Type B pancreatic cell (in vitro differentiated cells): ENCODE measurements at regions not wholly inside any gene's neighbourhood (a gene's known extent, or its start where the extent isn't known, plus 50 kb on each side); places are given as distances from the start of the nearest gene placed in this dataset.

Experiments
- DNase-seq: peaks from one replicate; pipeline ENCODE4 v3.0.0; 2021; ENCODE audit warnings: mixed read lengths; ENCODE audit not compliant: unreplicated experiment; ENCODE audit errors: extremely low spot score
- H3K27ac Mint-ChIP-seq: 2 replicates; pipeline ENCODE4 v1.8.0; 2021; ENCODE audit warnings: mild to moderate bottlenecking, mixed read lengths
- H3K27me3 Mint-ChIP-seq: 2 replicates; pipeline ENCODE4 v1.8.0; 2021; ENCODE audit warnings: mixed read lengths
- H3K36me3 Mint-ChIP-seq: 2 replicates; pipeline ENCODE4 v1.8.0; 2021; ENCODE audit warnings: mixed read lengths
- H3K4me1 Mint-ChIP-seq: one replicate; pipeline ENCODE4 v1.8.0; 2021; ENCODE audit warnings: mixed read lengths; ENCODE audit not compliant: unreplicated experiment
- H3K4me3 Mint-ChIP-seq: 2 replicates; pipeline ENCODE4 v1.8.0; 2021; ENCODE audit warnings: mild to moderate bottlenecking, mixed read lengths
- H3K9me3 Mint-ChIP-seq: 2 replicates; pipeline ENCODE4 v1.8.0; 2021; ENCODE audit warnings: mixed read lengths
- CTCF ChIP-seq: fragments of 200-600 bp; sonication (generic); conservative IDR thresholded peaks from 2 replicates; pipeline ENCODE4 v1.5.0; 2021; ENCODE audit warnings: antibody characterized with exemption, mild to moderate bottlenecking

DNA sequence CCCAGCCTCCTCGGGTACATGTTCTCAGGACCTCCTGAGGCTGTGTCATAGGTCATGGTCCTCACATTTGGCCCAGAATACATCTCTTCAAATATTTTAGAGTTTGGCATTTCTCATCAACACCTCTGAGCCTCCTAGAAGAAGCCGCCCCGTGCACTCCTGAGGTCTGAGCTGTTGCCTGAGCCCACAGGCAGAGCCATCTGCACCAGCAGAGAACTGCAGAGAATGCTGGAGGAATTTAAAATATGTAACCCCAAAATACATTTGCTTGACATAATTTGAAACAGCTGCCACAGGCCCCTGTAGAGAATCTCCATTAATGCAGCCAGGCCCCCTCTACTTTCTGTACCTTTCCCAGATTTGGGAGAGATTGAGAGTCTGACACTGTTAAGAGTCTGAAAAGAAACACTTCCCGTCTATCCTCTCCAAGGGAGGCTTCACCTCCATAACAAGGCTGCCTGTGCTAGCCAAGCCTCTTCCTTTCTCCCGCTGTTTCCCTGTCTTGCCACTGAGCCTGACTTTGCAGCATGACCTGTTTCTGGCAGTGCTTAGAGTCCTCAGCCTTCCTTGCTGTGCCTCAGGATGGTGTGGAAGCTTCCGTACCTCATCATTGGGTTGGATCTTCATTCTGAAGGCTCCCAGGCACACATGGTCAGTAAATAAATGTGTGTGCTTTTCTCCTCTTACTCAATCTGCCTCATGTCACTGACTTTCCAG lies 95.4 kb upstream of the SFSWAP start:
- no peak overlapping the region for H3K27ac Mint-ChIP-seq
- H3K36me3 Mint-ChIP-seq: no peaks in the 10 kb centered on the region
- H3K9me3 Mint-ChIP-seq: no peaks in the 10 kb centered on the region
- DNase-seq: no peak
- no peak overlapping the region for H3K4me3 Mint-ChIP-seq
- H3K27me3 Mint-ChIP-seq: peaks cover 61% of the 10 kb centered on the region
- no peak for TF ChIP-seq CTCF
- H3K4me1 Mint-ChIP-seq: peaks cover 13% of the 10 kb centered on the region

- no peaks in the 10 kb centered on the region for H3K9me3 Mint-ChIP-seq
- TF ChIP-seq CTCF: no peak
- no peak for DNase-seq
- no peak overlapping the region for H3K4me3 Mint-ChIP-seq
- H3K36me3 Mint-ChIP-seq: no peaks in the 10 kb centered on the region
- no peak overlapping the region for H3K27ac Mint-ChIP-seq
- peaks cover 54% of the 10 kb centered on the region for H3K27me3 Mint-ChIP-seq
- peaks cover 13% of the 10 kb centered on the region for H3K4me1 Mint-ChIP-seq
Observed at GRCh38 chr12:131616043-131616700, 94.7 kb upstream of the SFSWAP start.

- peaks cover 13% of the 10 kb centered on the region for H3K4me1 Mint-ChIP-seq
- no peaks in the 10 kb centered on the region for H3K36me3 Mint-ChIP-seq
- TF ChIP-seq CTCF: no peak
- no peak overlapping the region for H3K4me3 Mint-ChIP-seq
- H3K27me3 Mint-ChIP-seq: peaks cover 56% of the 10 kb centered on the region
- no peaks in the 10 kb centered on the region for H3K9me3 Mint-ChIP-seq
- DNase-seq: no peak
- H3K27ac Mint-ChIP-seq: peak overlapping the region; percentile 39
Observed at GRCh38 chr12:131616738-131617137, 94.2 kb upstream of the SFSWAP start.

GRCh38 chr12:131617179-131617578 lies 93.7 kb upstream of the SFSWAP start:
- Mint-ChIP-seq H3K4me3 (no peak overlapping the region), H3K4me1 (peaks cover 13% of the 10 kb centered on the region), H3K36me3 (no peaks in the 10 kb centered on the region), H3K27ac (no peak overlapping the region), H3K27me3 (peaks cover 56% of the 10 kb centered on the region), H3K9me3 (no peaks in the 10 kb centered on the region)
- TF ChIP-seq CTCF: no peak
- DNase-seq: no peak

DNA sequence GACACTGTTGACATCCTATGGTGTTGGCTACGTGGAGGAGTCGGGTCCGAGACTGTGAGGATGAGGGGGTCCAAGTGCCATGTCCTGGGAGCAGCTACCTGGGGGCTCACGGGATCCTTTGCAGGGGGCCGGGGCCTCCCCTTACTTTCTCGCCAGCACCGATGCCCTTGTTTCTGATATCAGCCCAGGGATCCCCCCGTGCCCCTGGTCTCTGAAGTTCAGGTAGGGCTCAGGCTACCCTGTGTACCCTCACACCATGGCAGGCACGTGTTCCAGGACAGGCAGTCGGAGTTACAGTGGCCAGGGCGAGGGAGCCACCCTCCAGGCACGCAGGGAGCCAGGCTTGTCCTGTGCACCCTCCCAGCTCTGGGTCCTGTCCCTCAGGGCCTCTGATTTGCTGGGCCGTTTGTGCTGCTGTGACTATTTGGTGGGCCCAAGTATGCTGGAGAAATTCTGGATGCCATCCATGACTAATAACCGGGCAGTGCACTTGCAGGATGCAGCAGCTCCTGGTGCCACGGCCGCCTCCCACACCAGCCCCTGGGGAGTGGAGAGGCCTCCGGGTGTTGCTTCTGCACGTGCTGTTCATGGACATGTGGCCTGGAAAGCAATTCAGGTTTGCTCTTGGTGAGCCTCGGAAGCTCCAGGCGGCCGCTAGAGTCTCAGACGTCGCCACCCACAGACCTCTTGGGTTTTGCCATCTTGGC lies 93.1 kb upstream of the SFSWAP start:
- H3K4me3 Mint-ChIP-seq: no peak overlapping the region
- TF ChIP-seq CTCF: no peak
- H3K27ac Mint-ChIP-seq: no peak overlapping the region
- DNase-seq: no peak
- H3K27me3 Mint-ChIP-seq: peaks cover 56% of the 10 kb centered on the region
- no peaks in the 10 kb centered on the region for H3K36me3 Mint-ChIP-seq
- H3K9me3 Mint-ChIP-seq: no peaks in the 10 kb centered on the region
- H3K4me1 Mint-ChIP-seq: peaks cover 13% of the 10 kb centered on the region
